HG03565 (cell line): ENCODE measurements at regions not wholly inside any gene's neighbourhood (a gene's known extent, or its start where the extent isn't known, plus 50 kb on each side); places are given as distances from the start of the nearest gene placed in this dataset.

Experiments
- ATAC-seq: cut with Tn5 transposase; IDR thresholded peaks from one replicate; pipeline ENCODE4 v1.9.1; 2021; ENCODE audit warnings: mild to moderate bottlenecking, moderate library complexity; ENCODE audit not compliant: unreplicated experiment

- no peak for ATAC-seq
Measured at GRCh38 chr2:104385743-104386142, 468.2 kb upstream of the POU3F3 start.

- ATAC-seq: no peak
Measured at GRCh38 chr2:104388296-104388695, 465.6 kb upstream of the POU3F3 start.

- ATAC-seq: peak; percentile 51
Measured at GRCh38 chr2:104402825-104403224, 451.1 kb upstream of the POU3F3 start.

- ATAC-seq: no peak
Measured at GRCh38 chr2:104404526-104404925, 449.4 kb upstream of the POU3F3 start.

- no peak for ATAC-seq
Measured at GRCh38 chr2:104405623-104406022, 448.3 kb upstream of the POU3F3 start.

GRCh38 chr2:104406261-104406726 is 447.6 kb upstream of the POU3F3 start:
- no peak for ATAC-seq

- no peak for ATAC-seq
Measured at GRCh38 chr2:104407641-104408040, 446.3 kb upstream of the POU3F3 start.

- no peak for ATAC-seq
Measured at GRCh38 chr2:104408266-104408665, 445.6 kb upstream of the POU3F3 start.

GRCh38 chr2:104410136-104410535 is 443.8 kb upstream of the POU3F3 start:
- ATAC-seq: no peak

GRCh38 chr2:104412384-104412783 is 441.5 kb upstream of the POU3F3 start:
- ATAC-seq: no peak

- ATAC-seq: no peak
Measured at GRCh38 chr2:104413890-104414289, 440.0 kb upstream of the POU3F3 start.

GRCh38 chr2:104415284-104415683 is 438.6 kb upstream of the POU3F3 start:
- ATAC-seq: no peak

- no peak for ATAC-seq
Measured at GRCh38 chr2:104416339-104417000, 437.4 kb upstream of the POU3F3 start.

GRCh38 chr2:104420420-104420819 is 433.5 kb upstream of the POU3F3 start:
- no peak for ATAC-seq

- no peak for ATAC-seq
Measured at GRCh38 chr2:104420953-104421352, 433.0 kb upstream of the POU3F3 start.

GRCh38 chr2:104425850-104426595 is 427.9 kb upstream of the POU3F3 start:
- ATAC-seq: no peak

GRCh38 chr2:104428155-104428554 is 425.8 kb upstream of the POU3F3 start:
- no peak for ATAC-seq

- ATAC-seq: no peak
Measured at GRCh38 chr2:104429639-104430358, 424.1 kb upstream of the POU3F3 start.

GRCh38 chr2:104430359-104430740 is 423.6 kb upstream of the POU3F3 start:
- ATAC-seq: no peak

GRCh38 chr2:104430852-104431251 is 423.1 kb upstream of the POU3F3 start:
- no peak for ATAC-seq

GRCh38 chr2:104431701-104432121 is 422.2 kb upstream of the POU3F3 start:
- ATAC-seq: no peak

GRCh38 chr2:104432401-104432800 is 421.5 kb upstream of the POU3F3 start:
- ATAC-seq: no peak
